ENCODE measurements at regions not wholly inside any gene's neighbourhood (a gene's known extent, or its start where the extent isn't known, plus 50 kb on each side); places are given as distances from the start of the nearest gene placed in this dataset.

DNA sequence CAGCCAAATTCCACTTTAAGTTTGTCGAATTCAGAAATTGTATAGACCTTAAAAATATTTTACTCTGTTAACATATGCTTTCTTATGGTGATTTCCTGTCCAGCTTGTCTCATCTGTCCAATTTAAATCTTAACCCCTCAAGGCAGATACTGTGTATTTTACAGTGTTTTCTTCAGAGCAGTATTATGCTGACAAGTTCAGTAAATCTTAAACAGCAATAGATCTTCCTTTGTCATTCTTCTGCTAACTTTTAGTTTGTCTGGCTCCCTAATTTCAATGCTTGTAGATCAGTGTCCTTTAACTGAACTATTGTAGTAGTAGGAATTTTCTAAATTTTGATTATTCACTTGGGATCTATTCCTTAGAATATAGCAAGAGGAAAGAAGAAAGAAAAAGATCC is 52.8 kb upstream of the MEIS1 start:
- DNase-seq (ENCODE audit: low read depth), result no peak

GRCh38 chr2:66379473-66379872 is 55.5 kb upstream of the MEIS1 start:
- no peak for DNase-seq (ENCODE audit: low read depth)

DNA sequence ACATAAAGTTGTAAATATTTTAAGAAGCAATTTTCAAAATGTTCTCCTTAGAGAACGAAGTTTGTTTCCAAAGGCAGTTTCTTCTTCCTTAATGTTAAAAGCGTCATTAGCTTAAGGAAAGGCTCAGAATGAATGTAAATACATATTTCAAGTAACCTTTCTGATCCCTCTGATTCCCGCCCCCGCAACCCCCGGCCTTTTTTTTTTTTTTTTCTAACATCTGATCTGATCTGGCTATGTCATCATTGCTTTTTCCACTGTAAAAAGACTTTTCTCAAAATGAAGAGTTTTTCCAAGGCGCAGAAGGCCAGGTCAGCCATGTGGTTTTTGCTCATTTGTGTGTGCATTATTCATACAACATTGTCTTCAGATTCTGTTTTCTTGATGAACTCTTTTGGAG is 57.1 kb upstream of the MEIS1 start:
- DNase-seq (ENCODE audit: low read depth), result no peak

GRCh38 chr2:66370824-66371223 is 64.1 kb upstream of the MEIS1 start:
- peak; percentile 21 for DNase-seq (ENCODE audit: low read depth)

GRCh38 chr2:66366619-66367018 is 68.3 kb upstream of the MEIS1 start:
- DNase-seq (ENCODE audit: low read depth), result no peak

DNA sequence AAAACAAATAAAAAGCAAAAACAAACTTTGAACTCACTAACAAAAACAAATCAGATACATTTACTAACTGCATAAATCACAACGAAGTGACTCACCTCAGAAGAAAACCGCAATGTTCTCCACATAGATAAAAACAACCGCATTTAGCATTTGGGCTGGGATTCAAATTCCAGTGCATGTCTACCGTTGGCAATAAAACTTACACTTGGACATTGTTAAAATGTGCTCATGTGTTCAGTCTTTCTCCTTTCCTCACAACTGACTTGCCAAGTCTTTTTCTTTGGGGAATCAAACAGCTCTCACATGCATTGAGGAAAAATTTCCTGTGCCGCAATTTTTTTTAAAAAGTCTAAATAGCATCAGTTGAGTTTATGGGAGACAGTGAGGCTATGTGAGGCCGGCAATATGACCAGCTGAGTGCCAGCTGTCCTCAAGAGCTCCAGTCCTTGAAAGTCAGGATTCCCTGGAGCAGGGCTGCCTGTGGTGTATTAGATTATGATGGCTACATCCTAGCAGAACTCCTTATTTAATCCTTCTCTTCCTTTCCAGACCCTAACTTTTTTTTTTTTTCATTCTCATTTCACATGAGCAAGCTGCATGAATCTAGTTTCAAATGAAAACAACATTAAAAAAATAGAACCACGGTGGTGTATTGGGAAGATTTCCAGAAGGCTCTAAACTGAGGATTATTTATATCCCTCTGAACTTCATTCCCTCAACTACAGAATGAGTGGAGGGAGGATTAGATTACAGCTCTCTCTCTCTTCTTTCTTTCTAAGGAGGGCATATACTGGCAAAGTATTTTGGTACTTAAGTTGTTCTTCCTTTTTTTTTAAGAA is 70.2 kb upstream of the MEIS1 start:
- peak; percentile 89 for DNase-seq (ENCODE audit: low read depth)

DNA sequence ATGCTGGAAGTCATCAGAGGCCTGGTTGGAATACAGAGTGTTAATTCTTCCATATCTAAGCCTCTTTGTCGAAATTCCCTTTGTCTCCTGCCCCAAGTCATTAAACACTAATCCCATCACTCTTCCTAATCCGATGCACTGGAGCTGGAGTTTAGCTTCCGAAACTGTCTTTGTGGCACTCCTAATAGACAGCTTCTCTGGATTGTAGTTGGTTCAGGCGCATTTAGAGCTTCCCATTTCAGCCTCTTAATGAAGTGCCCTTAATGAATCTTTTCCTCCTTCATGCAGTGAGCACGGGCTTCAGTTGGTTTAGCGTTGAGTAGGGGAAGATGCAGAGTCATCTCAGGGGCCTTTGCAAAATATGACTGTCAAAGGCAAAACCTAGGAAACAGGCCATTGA is 72.2 kb upstream of the MEIS1 start:
- no peak for DNase-seq (ENCODE audit: low read depth)

DNA sequence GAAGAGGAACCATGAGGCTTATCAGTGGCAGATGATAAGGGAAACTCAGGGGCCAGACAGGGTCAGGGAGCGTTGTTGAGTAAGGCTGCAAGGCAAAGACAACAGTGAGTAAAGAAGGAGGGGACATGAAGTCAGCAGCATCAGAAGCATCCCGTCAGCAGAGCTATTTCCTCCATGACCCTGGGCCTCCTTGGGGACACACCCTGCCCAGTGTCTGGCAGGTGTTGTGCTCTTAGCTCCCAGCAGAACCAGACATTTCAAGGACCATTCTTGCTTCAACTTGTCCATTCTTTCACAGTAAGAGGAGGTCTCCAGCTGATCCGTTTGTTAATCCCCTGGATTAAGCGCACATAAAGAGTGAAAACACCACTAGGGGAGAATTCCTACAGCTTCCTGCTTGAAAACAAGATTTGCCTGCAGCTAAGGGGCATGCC is 88.7 kb upstream of the MEIS1 start:
- DNase-seq (ENCODE audit: low read depth), result no peak

DNA sequence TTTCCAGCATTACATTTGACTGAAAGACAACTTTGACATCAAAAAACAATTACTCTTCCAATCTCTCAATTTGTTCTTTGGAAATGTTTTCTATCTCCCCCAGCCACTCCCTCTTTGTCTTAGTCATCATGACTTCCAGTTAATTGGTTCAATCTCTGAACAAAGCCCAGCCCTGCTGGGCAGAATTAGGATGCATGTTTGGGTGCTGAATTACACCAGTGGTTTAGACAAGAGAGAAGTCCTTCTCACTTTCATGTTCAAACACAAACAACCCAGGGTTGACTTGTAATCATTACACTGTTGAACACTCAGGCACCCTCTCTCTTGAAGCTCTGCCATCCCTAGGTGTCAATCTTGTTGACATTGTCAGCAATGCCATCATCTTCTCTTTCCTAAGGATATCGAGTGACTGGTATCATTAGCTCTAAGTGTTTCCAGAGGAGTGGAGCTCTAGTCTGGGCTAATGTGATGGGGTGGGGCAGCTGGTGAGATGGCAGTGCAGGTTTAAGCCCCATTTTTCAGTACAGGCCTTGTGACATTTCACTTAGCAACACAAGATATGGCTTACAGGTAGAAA is 90.8 kb upstream of the MEIS1 start:
- DNase-seq (ENCODE audit: low read depth), result no peak

DNA sequence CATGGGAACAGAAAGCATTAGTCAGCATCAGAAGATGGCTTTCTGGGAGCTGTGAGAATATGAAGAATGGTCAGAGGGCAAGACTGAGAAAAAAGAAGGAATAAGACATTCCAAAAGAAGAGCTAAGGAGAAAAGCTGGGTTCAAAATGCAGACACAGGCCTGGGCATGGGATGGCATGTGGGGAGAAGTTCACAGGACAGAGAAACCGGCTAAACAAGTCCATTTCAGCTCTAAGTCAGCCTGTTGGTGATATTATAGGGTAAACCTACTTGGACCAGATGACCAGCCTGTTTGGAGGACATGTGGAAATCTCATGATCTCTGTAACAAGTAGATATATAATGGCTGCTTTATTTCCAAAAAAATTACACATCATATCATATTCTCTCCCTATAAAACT is 91.7 kb upstream of the MEIS1 start:
- no peak for DNase-seq (ENCODE audit: low read depth)

- no peak for DNase-seq (ENCODE audit: low read depth)
These were observed 94.4 kb upstream of the MEIS1 start for GRCh38 chr2:66340521-66340920.

DNA sequence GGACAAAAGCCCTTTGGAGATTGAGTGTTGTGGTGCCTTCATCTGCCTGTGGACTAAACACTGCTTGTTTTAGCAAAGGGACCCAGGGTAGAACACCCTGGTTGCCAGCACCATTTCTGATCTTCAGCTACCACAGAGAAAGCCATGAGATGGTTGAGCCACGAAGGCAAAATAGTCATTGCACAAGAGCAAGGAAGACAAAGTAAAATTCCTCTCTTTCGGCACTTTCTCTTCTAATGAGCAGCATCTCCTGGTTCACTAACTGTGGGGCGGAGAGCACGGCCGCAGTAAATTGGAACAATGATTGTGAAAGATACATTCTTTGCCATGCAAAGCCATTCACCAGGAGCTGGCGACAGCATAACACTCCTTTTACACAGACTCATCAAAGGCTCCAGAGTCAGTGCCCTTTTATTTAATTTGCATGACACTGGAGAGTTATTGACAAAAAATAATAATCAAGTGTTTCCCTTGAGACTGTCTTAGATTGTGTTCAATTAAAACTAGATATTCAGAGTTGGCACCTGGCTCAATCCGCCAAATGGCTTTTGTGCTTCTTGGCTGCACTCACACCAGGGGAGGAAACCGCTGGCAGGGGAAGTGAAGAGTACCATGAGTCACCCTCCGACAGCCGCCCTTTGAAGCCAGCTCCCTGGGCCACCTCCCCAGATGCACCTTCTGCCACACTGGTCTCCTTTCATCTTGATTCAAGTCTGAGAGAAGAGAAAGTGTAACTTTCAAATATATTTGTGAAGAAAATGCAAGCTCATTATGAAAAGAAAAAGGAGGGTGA is 100.5 kb upstream of the MEIS1 start:
- peak; percentile 63 for DNase-seq (ENCODE audit: low read depth)

DNA sequence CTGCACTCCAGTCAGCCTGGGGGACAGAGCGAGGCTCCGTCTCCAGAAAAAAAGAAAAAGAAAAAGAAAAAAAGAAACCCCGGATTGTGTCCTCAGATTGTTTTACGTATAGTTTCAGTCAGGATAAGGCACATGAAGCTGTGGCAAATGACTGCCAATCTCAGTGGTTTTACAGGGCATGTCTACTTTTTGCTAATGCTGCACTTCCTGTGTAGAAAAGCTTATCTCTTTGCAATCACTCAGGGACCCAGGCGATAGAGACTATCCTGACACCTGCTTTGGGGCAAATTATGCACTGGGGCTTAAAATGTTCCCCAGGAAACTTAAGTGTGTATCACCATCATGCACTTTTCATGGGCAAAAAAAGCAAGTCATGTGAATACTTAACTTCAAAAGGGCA is 103.7 kb upstream of the MEIS1 start:
- no peak for DNase-seq (ENCODE audit: low read depth)

DNA sequence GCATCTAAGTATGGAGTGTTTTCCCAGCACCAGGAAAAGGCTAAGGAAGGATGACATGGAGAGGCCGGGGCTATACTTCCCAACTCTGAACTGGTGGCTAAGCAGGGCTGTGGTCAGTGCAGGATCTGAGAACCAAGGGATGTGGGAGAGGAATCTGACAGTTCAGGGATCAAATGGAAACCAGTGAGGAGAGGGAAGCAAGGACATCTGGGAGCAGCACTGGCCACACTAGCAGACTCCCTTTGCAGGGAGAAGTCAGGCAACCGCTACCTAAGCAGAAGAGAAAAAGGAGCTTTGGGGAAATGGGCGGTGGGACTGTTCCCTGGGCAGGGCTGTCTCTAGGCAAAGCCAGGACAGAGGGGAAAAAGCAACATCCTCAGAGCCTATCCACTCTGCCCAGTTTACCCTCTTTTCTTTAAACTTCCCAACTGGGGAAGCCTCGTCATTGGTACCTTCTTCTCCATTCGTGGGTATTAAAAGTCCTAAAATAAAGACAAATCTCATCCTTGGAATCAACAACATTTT is 105.8 kb upstream of the MEIS1 start:
- no peak for DNase-seq (ENCODE audit: low read depth)

DNA sequence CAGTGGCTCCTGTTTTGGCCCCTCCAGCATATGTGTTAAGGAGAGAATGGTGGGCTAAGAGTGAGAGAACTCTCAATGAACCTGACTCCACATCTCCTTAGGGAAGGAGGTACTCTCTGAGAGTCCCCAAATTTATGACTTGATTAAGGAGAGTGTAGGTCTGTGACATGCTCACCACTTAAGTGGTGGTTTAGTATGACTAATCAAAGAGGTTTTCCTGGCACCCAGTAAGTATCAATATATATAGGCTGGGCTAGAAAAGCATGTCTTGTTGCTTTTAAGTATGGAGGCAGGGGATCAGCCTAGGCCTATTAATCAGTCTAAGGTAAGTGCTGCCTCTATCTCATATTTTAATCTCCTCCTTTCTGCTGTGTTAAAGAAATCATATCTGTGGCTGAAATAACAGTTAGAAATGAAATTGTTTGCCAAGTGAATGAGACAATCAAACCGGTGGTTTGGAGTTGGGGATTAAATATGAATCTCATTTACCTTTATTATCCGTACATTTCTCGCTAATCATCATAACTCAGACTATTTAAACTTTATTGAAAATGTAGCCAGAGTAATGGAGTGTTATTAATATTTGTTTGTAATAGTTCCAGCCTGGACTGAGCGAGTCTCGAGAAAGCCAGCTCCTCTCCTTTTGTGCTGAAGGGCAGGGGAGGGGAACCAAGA is 107.7 kb upstream of the MEIS1 start:
- DNase-seq (ENCODE audit: low read depth), result no peak

- DNase-seq (ENCODE audit: low read depth), result no peak
These were observed 109.9 kb upstream of the MEIS1 start for GRCh38 chr2:66324909-66325528.

GRCh38 chr2:66324356-66324755 is 110.6 kb upstream of the MEIS1 start:
- no peak for DNase-seq (ENCODE audit: low read depth)

DNA sequence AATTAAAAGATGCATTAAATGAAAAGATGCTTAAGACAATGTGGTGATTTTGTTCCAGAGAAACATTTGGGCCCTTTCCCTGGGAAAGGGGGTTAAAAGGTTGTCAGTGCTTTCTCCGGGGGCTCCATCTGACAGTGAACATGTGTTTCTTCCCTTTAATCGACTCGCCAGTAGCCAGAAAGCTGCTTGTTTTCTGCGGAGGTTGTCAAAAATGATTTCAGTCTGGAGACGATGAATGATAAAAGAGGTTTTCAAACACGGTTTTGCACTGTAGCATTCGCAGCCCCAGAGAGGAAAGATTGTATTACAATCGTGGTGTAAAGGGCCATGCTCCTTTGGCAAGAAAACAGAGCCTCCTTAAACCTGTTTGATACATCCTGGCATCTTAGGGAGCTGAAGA is 111.5 kb upstream of the MEIS1 start:
- no peak for DNase-seq (ENCODE audit: low read depth)

DNA sequence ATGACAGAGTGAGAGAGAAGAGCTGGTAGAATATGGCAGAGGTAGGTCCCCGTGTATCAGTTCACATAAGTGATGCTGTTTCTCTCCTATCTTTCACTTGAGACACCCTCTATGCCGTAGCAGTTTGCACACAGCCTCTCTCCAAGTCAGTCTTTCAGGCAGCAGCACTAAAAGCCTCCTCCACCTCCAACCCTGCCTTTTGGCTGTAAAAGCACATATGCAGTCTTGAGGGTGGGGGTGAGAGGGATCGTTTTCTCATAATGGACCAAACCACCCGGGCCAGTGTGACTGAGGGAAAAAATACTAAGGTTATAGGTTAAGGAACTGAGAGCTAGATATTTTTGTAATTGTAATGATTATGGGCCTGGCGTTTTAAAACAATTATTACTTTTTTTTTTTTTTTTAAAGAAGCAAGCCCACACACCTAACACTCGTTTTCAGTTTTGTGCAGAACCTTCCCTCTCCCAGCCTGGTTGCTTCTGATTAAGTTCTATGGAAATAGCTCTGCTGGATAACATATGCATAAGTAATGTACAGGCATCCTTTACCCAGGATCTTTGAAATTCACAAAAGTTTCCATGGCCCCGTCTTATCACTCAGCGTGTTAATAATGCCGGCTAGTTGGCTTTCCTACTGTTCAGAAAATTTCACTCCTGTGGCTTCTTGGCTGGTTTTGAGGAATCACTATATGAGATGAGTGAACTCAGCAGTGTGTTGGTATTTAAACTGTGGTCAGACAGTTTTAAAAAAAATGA is 112.2 kb upstream of the MEIS1 start:
- no peak for DNase-seq (ENCODE audit: low read depth)

GRCh38 chr2:66318009-66318561 is 116.8 kb upstream of the MEIS1 start:
- DNase-seq (ENCODE audit: low read depth), result no peak

All from RPMI7951 (cell line).